ENCODE measurements at regions not wholly inside any gene's neighbourhood (a gene's known extent, or its start where the extent isn't known, plus 50 kb on each side); places are given as distances from the start of the nearest gene placed in this dataset.

DNA sequence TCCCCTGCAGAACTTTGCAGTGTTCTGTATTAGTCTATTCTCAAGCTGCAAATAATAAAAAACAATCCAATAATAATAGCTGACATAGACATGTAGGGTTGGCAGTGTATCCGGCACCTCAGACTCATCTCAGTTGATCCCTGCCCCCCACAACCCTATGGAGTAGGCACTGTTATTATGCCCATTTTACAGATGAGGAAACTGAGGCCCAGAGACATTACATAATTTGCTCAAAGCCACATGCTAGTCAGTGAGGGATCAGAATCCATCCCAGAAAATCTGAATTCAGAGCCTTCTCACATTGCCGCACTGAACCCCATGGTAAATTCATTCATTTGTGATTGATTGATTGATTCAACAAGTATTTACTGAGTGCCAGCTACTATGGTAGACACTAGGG, 226.6 kb upstream of the PWP1 start (continued):
- TF ChIP-seq, protein P1, sequence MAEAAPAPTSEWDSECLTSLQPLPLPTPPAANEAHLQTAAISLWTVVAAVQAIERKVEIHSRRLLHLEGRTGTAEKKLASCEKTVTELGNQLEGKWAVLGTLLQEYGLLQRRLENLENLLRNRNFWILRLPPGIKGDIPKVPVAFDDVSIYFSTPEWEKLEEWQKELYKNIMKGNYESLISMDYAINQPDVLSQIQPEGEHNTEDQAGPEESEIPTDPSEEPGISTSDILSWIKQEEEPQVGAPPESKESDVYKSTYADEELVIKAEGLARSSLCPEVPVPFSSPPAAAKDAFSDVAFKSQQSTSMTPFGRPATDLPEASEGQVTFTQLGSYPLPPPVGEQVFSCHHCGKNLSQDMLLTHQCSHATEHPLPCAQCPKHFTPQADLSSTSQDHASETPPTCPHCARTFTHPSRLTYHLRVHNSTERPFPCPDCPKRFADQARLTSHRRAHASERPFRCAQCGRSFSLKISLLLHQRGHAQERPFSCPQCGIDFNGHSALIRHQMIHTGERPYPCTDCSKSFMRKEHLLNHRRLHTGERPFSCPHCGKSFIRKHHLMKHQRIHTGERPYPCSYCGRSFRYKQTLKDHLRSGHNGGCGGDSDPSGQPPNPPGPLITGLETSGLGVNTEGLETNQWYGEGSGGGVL (tag by site-specific recombination; IDR thresholded peaks at IDR 0.05): no peak
- TF ChIP-seq YY1 (tag by site-specific recombination; IDR thresholded peaks at IDR 0.05) (no peak), SP2 (tag by site-specific recombination; IDR thresholded peaks at IDR 0.05) (no peak), ZXDB (tag by site-specific recombination; IDR thresholded peaks at IDR 0.05) (no peak), ZNF830 (tag by site-specific recombination; IDR thresholded peaks at IDR 0.05; ENCODE audit: low read depth) (no peak), ZNF354C (tag by site-specific recombination; IDR thresholded peaks at IDR 0.05; ENCODE audit: borderline replicate concordance, low read depth) (no peak)

DNA sequence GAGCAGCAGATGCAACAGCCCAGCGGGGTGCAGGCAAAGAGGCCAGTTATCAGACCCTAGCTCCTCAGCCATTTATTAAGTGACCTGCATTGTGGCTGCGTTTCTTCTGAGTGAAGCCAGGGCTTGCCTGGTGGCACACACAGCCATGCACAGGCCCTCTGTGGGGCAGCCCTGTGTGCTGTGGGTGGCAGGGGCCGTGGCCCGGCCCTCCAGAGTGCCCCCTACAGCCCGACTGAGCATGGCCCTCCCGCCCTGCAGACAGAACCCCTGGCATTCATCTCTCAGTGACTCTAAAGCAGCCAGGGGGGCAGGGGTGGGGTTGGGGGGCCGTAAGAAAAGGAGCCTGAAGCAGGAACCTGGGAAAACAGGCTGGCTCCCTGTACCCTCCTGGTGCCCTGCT, 226.0 kb upstream of the PWP1 start:
- ChIA-PET POLR2A (no interaction called here), CTCF (interaction anchor here (0.6 to 0.7 kb wide), 2 partner anchors 327 to 439 kb away, joined by 3 read pairs; no protein-coding TSS in a partner anchor)
- TF ChIP-seq ZBTB17 (tag by site-specific recombination; IDR thresholded peaks at IDR 0.05): no peak
- Histone ChIP-seq H3K27ac (ENCODE audit: extremely low read depth, low read depth, low read length) (no peak overlapping the region), H3K36me3 (ENCODE audit: control insufficient read depth in 2 of 2, insufficient read depth in 1 of 2, low read length in 2 of 2) (no peaks in the 10 kb centered on the region), H3K4me1 (ENCODE audit: control insufficient read depth, insufficient read depth, low read length) (no peaks in the 10 kb centered on the region), H3K4me3 (ENCODE audit: low read depth, low read length) (no peak overlapping the region), H3K9me3 (ENCODE audit: control insufficient read depth, insufficient read depth, low read depth, low read length) (no peaks in the 10 kb centered on the region)

DNA sequence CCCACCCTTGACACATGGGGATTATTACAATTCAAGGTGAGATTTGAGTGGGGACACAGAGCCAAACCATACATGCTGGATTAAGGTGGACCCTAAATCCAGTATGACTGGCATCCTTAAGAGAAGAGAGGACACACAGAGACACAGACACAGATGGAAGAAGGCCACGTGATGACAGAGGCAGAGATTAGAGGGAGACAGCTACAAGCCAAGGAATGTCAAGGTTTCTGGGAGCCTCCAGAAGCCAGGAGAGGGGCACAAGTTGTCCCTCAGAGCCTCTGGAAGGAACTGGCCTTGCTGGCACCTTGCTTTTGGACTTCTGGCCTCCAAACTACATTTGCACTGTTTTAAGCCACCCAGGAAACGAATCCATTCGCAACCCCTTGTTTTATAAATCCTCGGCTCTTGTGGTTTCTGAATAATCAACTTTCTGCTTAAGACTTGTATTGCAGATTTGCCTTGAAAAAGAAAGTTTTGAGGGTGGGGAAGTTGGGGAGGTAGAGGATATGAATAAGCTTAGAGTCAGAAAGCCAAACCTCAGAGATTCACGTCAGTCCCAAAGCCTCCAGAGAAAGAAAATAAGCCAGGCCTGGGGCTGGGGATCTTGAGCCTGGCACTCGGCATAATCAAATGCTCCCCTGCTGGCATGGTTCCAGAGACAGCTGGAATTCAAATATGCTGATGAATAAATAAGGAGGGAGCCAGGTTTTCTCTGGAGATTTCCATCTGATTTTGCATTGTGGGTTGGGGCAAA, 224.2 kb upstream of the PWP1 start:
- Histone ChIP-seq H3K4me3 (ENCODE audit: low read depth, low read length) (no peak overlapping the region), H3K27ac (ENCODE audit: extremely low read depth, low read depth, low read length) (no peak overlapping the region), H3K36me3 (ENCODE audit: control insufficient read depth in 2 of 2, insufficient read depth in 1 of 2, low read length in 2 of 2) (no peaks in the 10 kb centered on the region), H3K9me3 (ENCODE audit: control insufficient read depth, insufficient read depth, low read depth, low read length) (no peaks in the 10 kb centered on the region), H3K4me1 (ENCODE audit: control insufficient read depth, insufficient read depth, low read length) (no peaks in the 10 kb centered on the region)
- no peak for TF ChIP-seq ZNF571 (tag by site-specific recombination; IDR thresholded peaks at IDR 0.05)
- no peak for TF ChIP-seq ZNF600 (tag by site-specific recombination; IDR thresholded peaks at IDR 0.05)
- no peak for TF ChIP-seq ZNF366 (tag by site-specific recombination; conservative IDR thresholded peaks at IDR 0.05)
- TF ChIP-seq ZNF791 (tag by site-specific recombination; IDR thresholded peaks at IDR 0.05): no peak
- TF ChIP-seq GLI2 (tag by site-specific recombination; IDR thresholded peaks at IDR 0.05; ENCODE audit: borderline replicate concordance, low read depth): no peak
- no peak for TF ChIP-seq ZNF248 (tag by site-specific recombination; IDR thresholded peaks at IDR 0.05)
- TF ChIP-seq ZNF76 (tag by site-specific recombination; IDR thresholded peaks at IDR 0.05; ENCODE audit: borderline replicate concordance, low read depth): no peak
- no peak for TF ChIP-seq ZNF146 (tag by site-specific recombination; IDR thresholded peaks at IDR 0.05)
- TF ChIP-seq ZNF658 (tag by site-specific recombination; IDR thresholded peaks at IDR 0.05): no peak
- TF ChIP-seq, protein P2, sequence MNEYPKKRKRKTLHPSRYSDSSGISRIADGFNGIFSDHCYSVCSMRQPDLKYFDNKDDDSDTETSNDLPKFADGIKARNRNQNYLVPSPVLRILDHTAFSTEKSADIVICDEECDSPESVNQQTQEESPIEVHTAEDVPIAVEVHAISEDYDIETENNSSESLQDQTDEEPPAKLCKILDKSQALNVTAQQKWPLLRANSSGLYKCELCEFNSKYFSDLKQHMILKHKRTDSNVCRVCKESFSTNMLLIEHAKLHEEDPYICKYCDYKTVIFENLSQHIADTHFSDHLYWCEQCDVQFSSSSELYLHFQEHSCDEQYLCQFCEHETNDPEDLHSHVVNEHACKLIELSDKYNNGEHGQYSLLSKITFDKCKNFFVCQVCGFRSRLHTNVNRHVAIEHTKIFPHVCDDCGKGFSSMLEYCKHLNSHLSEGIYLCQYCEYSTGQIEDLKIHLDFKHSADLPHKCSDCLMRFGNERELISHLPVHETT (tag by site-specific recombination; IDR thresholded peaks at IDR 0.05): no peak
- TF ChIP-seq ZNF311 (tag by site-specific recombination; IDR thresholded peaks at IDR 0.05; ENCODE audit: borderline replicate concordance): no peak
- no peak for TF ChIP-seq ZNF48 (tag by site-specific recombination; IDR thresholded peaks at IDR 0.05)
- TF ChIP-seq ZBTB17 (tag by site-specific recombination; IDR thresholded peaks at IDR 0.05): no peak
- no peak for TF ChIP-seq ZNF114 (tag by site-specific recombination; IDR thresholded peaks at IDR 0.05)
- CTCF ChIA-PET: interaction anchor here (0.5 kb wide), 1 partner anchor 456 kb away, joined by 3 read pairs; no protein-coding TSS in a partner anchor
- POLR2A ChIA-PET: no interaction called here
